ENCODE measurements at regions not wholly inside any gene's neighbourhood (a gene's known extent, or its start where the extent isn't known, plus 50 kb on each side); places are given as distances from the start of the nearest gene placed in this dataset.

GRCh38 chr15:95095250-95095649 lies 863.9 kb downstream of the MCTP2 start:
- no peak for DNase-seq

GRCh38 chr15:95096651-95097050 lies 865.3 kb downstream of the MCTP2 start:
- DNase-seq = no peak

GRCh38 chr15:95097361-95097760 lies 866.0 kb downstream of the MCTP2 start:
- no peak for DNase-seq

- no peak for DNase-seq
These were observed 873.9 kb downstream of the MCTP2 start for GRCh38 chr15:95105229-95105628.

- no peak for DNase-seq
These were observed 875.4 kb downstream of the MCTP2 start for GRCh38 chr15:95106801-95107200.

- DNase-seq = no peak
These were observed 877.3 kb downstream of the MCTP2 start for GRCh38 chr15:95108673-95109072.

- no peak for DNase-seq
These were observed 880.6 kb downstream of the MCTP2 start for GRCh38 chr15:95111969-95112368.

- no peak for DNase-seq
These were observed 881.7 kb downstream of the MCTP2 start for GRCh38 chr15:95113041-95113440.

GRCh38 chr15:95119041-95119610 lies 887.8 kb downstream of the MCTP2 start:
- DNase-seq = no peak

GRCh38 chr15:95120595-95120994 lies 889.2 kb downstream of the MCTP2 start:
- DNase-seq = no peak

- DNase-seq = no peak
These were observed 889.8 kb downstream of the MCTP2 start for GRCh38 chr15:95121191-95121590.

GRCh38 chr15:95125803-95126202 lies 894.4 kb downstream of the MCTP2 start:
- DNase-seq = no peak

- no peak for DNase-seq
These were observed 896.0 kb downstream of the MCTP2 start for GRCh38 chr15:95127356-95127755.

- DNase-seq = no peak
These were observed 898.2 kb downstream of the MCTP2 start for GRCh38 chr15:95129574-95129973.

GRCh38 chr15:95131131-95131556 lies 899.8 kb downstream of the MCTP2 start:
- DNase-seq = no peak

GRCh38 chr15:95132774-95133173 lies 901.4 kb downstream of the MCTP2 start:
- no peak for DNase-seq

- no peak for DNase-seq
These were observed 903.2 kb downstream of the MCTP2 start for GRCh38 chr15:95134431-95135110.

- no peak for DNase-seq
These were observed 907.4 kb downstream of the MCTP2 start for GRCh38 chr15:95138604-95139270.

GRCh38 chr15:95141486-95141885 lies 910.1 kb downstream of the MCTP2 start:
- DNase-seq = no peak

GRCh38 chr15:95142531-95142930 lies 911.2 kb downstream of the MCTP2 start:
- no peak for DNase-seq

- DNase-seq = no peak
These were observed 915.1 kb downstream of the MCTP2 start for GRCh38 chr15:95146481-95146880.

- DNase-seq = no peak
These were observed 916.8 kb downstream of the MCTP2 start for GRCh38 chr15:95148183-95148582.

GRCh38 chr15:95149036-95149435 lies 917.7 kb downstream of the MCTP2 start:
- DNase-seq = no peak

- no peak for DNase-seq
These were observed 918.4 kb downstream of the MCTP2 start for GRCh38 chr15:95149771-95150170.

Data from activated effector memory CD4-positive, alpha-beta T cell treated with anti-CD3 and anti-CD28 coated beads, Interleukin-2, amount 50 U/mL, for 16 hours (primary cell).